Loucy (cell line): ENCODE measurements at regions not wholly inside any gene's neighbourhood (a gene's known extent, or its start where the extent isn't known, plus 50 kb on each side); places are given as distances from the start of the nearest gene placed in this dataset.

Experiments
- H2AFZ ChIP-seq: fragments of 200-600 bp; sonication (generic); 2 replicates; pipeline ENCODE4 v1.6.0; 2016; ENCODE audit warnings: antibody characterized with exemption, mild to moderate bottlenecking, low read length, moderate library complexity
- H3F3A ChIP-seq: fragments of 200-600 bp; 2 replicates; pipeline ENCODE4 v1.6.0; 2016; ENCODE audit warnings: antibody characterized with exemption, low read depth, mild to moderate bottlenecking
- H3K27me3 ChIP-seq: fragments of 200-600 bp; sonication (generic); 2 replicates; pipeline ENCODE4 v1.6.1; 2014; ENCODE audit warnings: low read length, mild to moderate bottlenecking; ENCODE audit not compliant: insufficient read depth, poor library complexity, severe bottlenecking
- H3K36me3 ChIP-seq: fragments of 200-600 bp; sonication (generic); 2 replicates; pipeline ENCODE4 v1.6.1; 2016; ENCODE audit warnings: low read length; ENCODE audit not compliant: insufficient read depth
- H3K4me1 ChIP-seq: fragments of 200-600 bp; sonication (generic); 2 replicates; pipeline ENCODE4 v1.5.1; 2014; ENCODE audit warnings: low read length, mild to moderate bottlenecking; ENCODE audit not compliant: insufficient read depth, poor library complexity, severe bottlenecking
- H3K4me2 ChIP-seq: fragments of 200-600 bp; sonication (generic); 2 replicates; pipeline ENCODE4 v1.6.0; 2014; ENCODE audit warnings: antibody characterized with exemption, low read length, low read depth, mild to moderate bottlenecking; ENCODE audit not compliant: poor library complexity, severe bottlenecking
- H3K4me3 ChIP-seq: fragments of 200-600 bp; sonication (generic); 2 replicates; pipeline ENCODE4 v1.5.1; 2014; ENCODE audit warnings: low read length, mild to moderate bottlenecking, mixed read lengths; ENCODE audit not compliant: poor library complexity, severe bottlenecking
- H3K79me2 ChIP-seq: fragments of 200-600 bp; sonication (generic); 2 replicates; pipeline ENCODE4 v1.6.1; 2014; ENCODE audit warnings: low read length; ENCODE audit not compliant: insufficient read depth
- H3K9ac ChIP-seq: fragments of 200-600 bp; sonication (generic); 2 replicates; pipeline ENCODE4 v1.6.0; 2014; ENCODE audit warnings: mild to moderate bottlenecking, low read depth, low read length, moderate library complexity; ENCODE audit not compliant: poor library complexity, severe bottlenecking
- H3K9me2 ChIP-seq: fragments of 200-600 bp; sonication (generic); replicated peaks from 2 replicates; pipeline ENCODE4 v1.6.1; 2016; ENCODE audit warnings: low read depth, low read length, mixed read lengths
- H3K9me3 ChIP-seq: fragments of 200-600 bp; sonication (generic); 2 replicates; pipeline ENCODE4 v1.6.1; 2014; ENCODE audit warnings: mild to moderate bottlenecking, antibody characterized with exemption, low read length, low read depth; ENCODE audit not compliant: insufficient read depth
- H4K20me1 ChIP-seq: fragments of 200-600 bp; sonication (generic); 2 replicates; pipeline ENCODE4 v1.6.0; 2014; ENCODE audit warnings: antibody characterized with exemption, low read length, mild to moderate bottlenecking; ENCODE audit not compliant: insufficient read depth, poor library complexity, severe bottlenecking
- CTCF ChIP-seq: fragments of 200-600 bp; sonication (generic); conservative IDR thresholded peaks from 2 replicates; pipeline ENCODE4 v1.5.1; 2014; ENCODE audit warnings: mild to moderate bottlenecking, antibody characterized with exemption, low read length
- EZH2phosphoT487 ChIP-seq: fragments of 200-600 bp; IDR thresholded peaks from 2 replicates; pipeline ENCODE4 v1.6.1; 2018; ENCODE audit warnings: antibody characterized with exemption, mild to moderate bottlenecking, moderate library complexity, borderline replicate concordance

GRCh38 chr4:111808174-111808573 lies 337.1 kb upstream of the FAM241A start:
- H3K4me2 ChIP-seq: no peak overlapping the region
- H3K9ac ChIP-seq: no peak overlapping the region
- no peaks in the 10 kb centered on the region for H3K36me3 ChIP-seq
- H3K9me2 ChIP-seq: no peaks in the 10 kb centered on the region
- no peaks in the 10 kb centered on the region for H3K9me3 ChIP-seq
- no peak overlapping the region for H3K4me3 ChIP-seq
- H3K4me1 ChIP-seq: no peaks in the 10 kb centered on the region
- TF ChIP-seq EZH2phosphoT487: no peak
- no peak for TF ChIP-seq CTCF
- no peaks in the 10 kb centered on the region for H3F3A ChIP-seq
- H2AFZ ChIP-seq: no peak overlapping the region
- no peaks in the 10 kb centered on the region for H4K20me1 ChIP-seq
- H3K79me2 ChIP-seq: no peaks in the 10 kb centered on the region
- no peaks in the 10 kb centered on the region for H3K27me3 ChIP-seq

GRCh38 chr4:111811661-111812060 lies 333.6 kb upstream of the FAM241A start:
- Histone ChIP-seq H3K9ac (no peak overlapping the region), H2AFZ (no peak overlapping the region), H3K27me3 (no peaks in the 10 kb centered on the region), H3K4me2 (no peak overlapping the region), H3K4me3 (no peak overlapping the region), H3K4me1 (no peaks in the 10 kb centered on the region), H3K36me3 (no peaks in the 10 kb centered on the region), H3K79me2 (no peaks in the 10 kb centered on the region), H3K9me2 (no peaks in the 10 kb centered on the region), H3K9me3 (no peaks in the 10 kb centered on the region), H3F3A (no peaks in the 10 kb centered on the region), H4K20me1 (no peaks in the 10 kb centered on the region)
- TF ChIP-seq CTCF (no peak), EZH2phosphoT487 (no peak)

GRCh38 chr4:111812114-111812513 lies 333.1 kb upstream of the FAM241A start:
- TF ChIP-seq CTCF (no peak), EZH2phosphoT487 (no peak)
- Histone ChIP-seq H3K4me1 (no peaks in the 10 kb centered on the region), H4K20me1 (no peaks in the 10 kb centered on the region), H3K9ac (no peak overlapping the region), H3K9me3 (no peaks in the 10 kb centered on the region), H3K9me2 (no peaks in the 10 kb centered on the region), H3K36me3 (no peaks in the 10 kb centered on the region), H3K4me2 (no peak overlapping the region), H3K27me3 (no peaks in the 10 kb centered on the region), H3K79me2 (no peaks in the 10 kb centered on the region), H3F3A (no peaks in the 10 kb centered on the region), H3K4me3 (no peak overlapping the region), H2AFZ (no peak overlapping the region)
